HuH-7.5 (cell line): ENCODE measurements at regions not wholly inside any gene's neighbourhood (a gene's known extent, or its start where the extent isn't known, plus 50 kb on each side); places are given as distances from the start of the nearest gene placed in this dataset.

Experiments used
- DNase-seq: peaks from one replicate; pipeline ENCODE4 v3.0.0; 2011; ENCODE audit warnings: low spot score

- no peak for DNase-seq
Observed at GRCh38 chr6:50637267-50637666, 76.1 kb upstream of the TFAP2D start.

DNA sequence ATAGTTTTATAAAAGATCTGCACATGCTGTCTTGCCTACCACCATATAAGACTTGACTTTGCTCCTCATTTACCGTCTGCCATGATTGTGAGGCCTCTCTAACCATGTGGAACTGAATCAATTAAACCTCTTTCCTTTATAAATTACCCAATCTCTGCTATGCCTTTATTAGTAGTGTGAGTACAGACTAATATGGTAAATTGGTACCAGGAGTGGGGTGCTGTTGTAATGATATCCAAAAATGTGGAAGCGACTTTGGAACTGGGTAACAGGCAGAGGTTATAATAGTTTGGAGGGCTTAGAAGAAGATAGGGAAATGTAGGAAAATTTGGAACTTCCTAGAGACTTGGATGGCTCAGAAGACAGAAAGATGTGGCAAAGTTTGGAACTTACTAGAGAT is 64.2 kb upstream of the TFAP2D start:
- DNase-seq = no peak

DNA sequence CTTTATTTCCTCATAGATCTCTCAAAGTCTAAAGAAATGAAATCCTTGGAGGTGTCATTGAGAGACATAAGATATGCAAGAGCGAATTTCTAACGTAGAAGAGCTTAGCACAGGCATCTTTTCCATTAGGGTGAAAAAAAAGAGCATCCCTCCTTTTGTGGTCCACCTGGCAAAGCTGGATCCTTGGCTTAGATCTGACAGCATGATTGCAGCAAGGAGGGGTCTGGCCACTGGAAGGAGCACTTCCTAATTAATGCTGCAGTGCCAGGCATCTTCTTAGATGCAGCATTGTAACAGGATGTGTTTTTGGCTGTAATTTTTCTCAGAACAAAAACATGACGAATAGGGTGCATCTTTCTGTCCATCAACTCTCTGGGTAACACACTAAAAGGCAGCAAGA is 60.1 kb upstream of the TFAP2D start:
- no peak for DNase-seq

DNA sequence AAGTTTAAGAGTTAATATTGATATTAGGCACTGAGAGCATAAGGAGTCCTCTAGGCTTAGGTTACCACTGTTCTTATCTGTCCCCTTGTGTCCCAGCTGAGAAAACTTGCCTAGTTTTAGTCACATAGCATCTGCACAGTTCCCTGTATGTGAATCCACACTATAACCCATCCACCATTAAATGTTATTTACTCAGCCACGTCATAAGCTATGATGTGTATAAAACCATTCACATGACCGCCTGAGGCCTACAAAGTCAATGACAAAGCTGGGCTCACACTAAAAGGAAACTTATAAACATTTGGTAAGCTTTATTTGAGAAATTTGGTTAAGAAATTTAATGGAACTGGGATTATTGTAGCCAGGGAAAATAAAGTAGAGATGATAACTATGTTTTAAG is 59.2 kb upstream of the TFAP2D start:
- DNase-seq = no peak

GRCh38 chr6:50655848-50656453 is 57.4 kb upstream of the TFAP2D start:
- DNase-seq = no peak

DNA sequence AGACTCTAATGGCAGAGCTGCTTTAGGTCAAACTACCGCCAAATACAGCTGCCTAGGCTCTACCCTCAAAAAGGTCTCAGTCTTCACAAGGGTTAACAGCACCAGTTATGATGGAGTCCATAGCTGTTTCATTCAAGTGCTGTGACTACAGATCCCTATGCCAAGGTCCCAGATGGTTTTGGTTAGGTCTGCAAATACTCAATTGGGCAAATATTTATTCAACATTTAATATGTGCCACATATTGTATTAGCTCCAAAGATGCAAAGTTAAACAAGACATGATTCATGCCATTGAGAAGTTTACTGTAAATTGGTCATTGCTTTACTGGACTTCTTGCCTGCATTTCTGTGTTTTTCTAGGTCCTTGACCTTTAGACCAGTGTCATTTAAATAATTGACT is 55.8 kb upstream of the TFAP2D start:
- DNase-seq = no peak

DNA sequence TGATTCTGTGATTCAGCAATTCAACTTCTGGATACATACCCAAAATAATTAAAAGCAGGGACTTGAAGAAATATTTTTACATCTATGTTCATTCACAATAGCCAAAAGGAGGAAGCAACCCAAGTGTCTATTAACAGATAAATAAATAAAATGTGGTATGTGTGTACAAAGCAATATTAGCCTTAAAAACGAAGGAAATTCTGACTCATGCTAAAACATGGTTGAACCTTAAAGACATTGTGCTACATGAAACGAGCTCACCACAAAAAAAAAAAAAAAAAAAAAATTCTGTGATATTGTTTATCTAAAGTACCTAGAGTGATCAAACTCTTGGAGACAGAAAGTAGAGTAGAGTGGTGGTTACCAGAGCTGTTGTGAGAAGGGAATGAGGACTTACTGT is 54.8 kb upstream of the TFAP2D start:
- no peak for DNase-seq

GRCh38 chr6:50661636-50662035 is 51.7 kb upstream of the TFAP2D start:
- no peak for DNase-seq
